GM12878 (cell line): ENCODE measurements at regions not wholly inside any gene's neighbourhood (a gene's known extent, or its start where the extent isn't known, plus 50 kb on each side); places are given as distances from the start of the nearest gene placed in this dataset.

Source experiments
- ATAC-seq: fragments of 200-7000 bp; cut with Tn5 transposase; 3 replicates; pipeline ENCODE4 v1.9.1; 2020; ENCODE audit warnings: mild to moderate bottlenecking, moderate library complexity
- BruUV-seq: library from RNA; stranded (reverse); fragments of 400-500 nt; replicated peaks from 2 replicates; lab custom pipeline; 2021; lab: Mats Ljungman, UMichigan
- CTCF ChIA-PET: fragments of 300-600 bp; sonication (Branson Sonifier 250); formaldehyde crosslinking; extraction: SDS; loops from one replicate; lab custom pipeline; 2021; ENCODE audit warnings: inconsistent platforms; lab: Yijun Ruan, JAX
- POLR2A ChIA-PET: fragments of 350-600 bp; formaldehyde crosslinking; extraction: SDS; loops from one replicate; lab custom pipeline; 2021; ENCODE audit warnings: inconsistent platforms; lab: Charles Lee
- RAD21 ChIA-PET: fragments of 300-600 bp; sonication (Branson Sonifier 250); formaldehyde crosslinking; loops from one replicate; lab custom pipeline; 2023; ENCODE audit warnings: antibody characterized with exemption; ENCODE audit not compliant: unreplicated experiment; lab: Charles Lee
- SMC1A ChIA-PET: fragments of 300-600 bp; sonication (Branson Sonifier 250); formaldehyde crosslinking; loops from one replicate; lab custom pipeline; 2023; ENCODE audit not compliant: unreplicated experiment, uncharacterized antibody; lab: Charles Lee
- DNase-seq: peaks from one replicate; pipeline ENCODE4 v3.0.0-alpha.2; 2011; ENCODE audit warnings: low read depth, low spot score
- FAIRE-seq: peaks from 3 replicates; lab custom pipeline; 2011; peaks lifted over from hg19 to GRCh38; lab: Jason Lieb, UNC
- H2AFZ ChIP-seq: 2 replicates; pipeline ENCODE4 v1.6.0; 2011; ENCODE audit warnings: low read depth, low read length, control low read depth; ENCODE audit not compliant: control insufficient read depth
- H3K27ac ChIP-seq: 2 replicates; pipeline ENCODE4 v1.5.1; 2011; ENCODE audit warnings: control low read depth; ENCODE audit not compliant: control insufficient read depth, insufficient read depth
- H3K27me3 ChIP-seq, 2 experiments: replicated peaks in 1 of 2; 2 replicates each; pipeline versions ENCODE4 v1.6.0 to v1.6.1; 2011; ENCODE audit warnings: low read length in 1 of 2; ENCODE audit not compliant: control insufficient read depth in 2 of 2, insufficient read depth in 2 of 2
- H3K36me3 ChIP-seq, 2 experiments: 2 replicates each; pipeline ENCODE4 v1.5.1; 2011; ENCODE audit warnings: low read length in 1 of 2; ENCODE audit not compliant: control insufficient read depth in 2 of 2, insufficient read depth in 2 of 2
- H3K4me1 ChIP-seq: 2 replicates; pipeline ENCODE4 v1.6.1; 2011; ENCODE audit warnings: mild to moderate bottlenecking, low read length, moderate library complexity, mixed read lengths; ENCODE audit not compliant: control insufficient read depth, insufficient read depth
- H3K4me2 ChIP-seq: 2 replicates; pipeline ENCODE4 v1.6.0; 2011; ENCODE audit warnings: control low read depth; ENCODE audit not compliant: control insufficient read depth, insufficient read depth
- H3K4me3 ChIP-seq: fragments of 200-600 bp; sonication (generic); 2 replicates; pipeline ENCODE4 v1.5.1; 2016
- H3K79me2 ChIP-seq: 2 replicates; pipeline ENCODE4 v1.6.0; 2011; ENCODE audit warnings: low read length; ENCODE audit not compliant: control insufficient read depth, insufficient read depth
- H3K9ac ChIP-seq: 2 replicates; pipeline ENCODE4 v1.8.0; 2011; ENCODE audit warnings: low read length, control low read depth, mixed read lengths; ENCODE audit not compliant: control insufficient read depth, insufficient read depth
- H3K9me3 ChIP-seq: replicated peaks from 3 replicates; pipeline ENCODE4 v1.5.1; 2011; ENCODE audit warnings: mild to moderate bottlenecking, low read length; ENCODE audit not compliant: control insufficient read depth, insufficient read depth
- H4K20me1 ChIP-seq: 2 replicates; pipeline ENCODE4 v1.6.0; 2011; ENCODE audit not compliant: control insufficient read depth, insufficient read depth
- CEBPZ ChIP-seq: fragments of 150-350 bp; IDR thresholded peaks from 2 replicates; pipeline ENCODE4 v1.6.1; 2016; ENCODE audit warnings: low read depth, low read length
- CHD4 ChIP-seq: fragments of 200-600 bp; sonication (generic); IDR thresholded peaks from 2 replicates; pipeline ENCODE4 v1.6.1; 2016; ENCODE audit warnings: mild to moderate bottlenecking
- CTCF ChIP-seq, 3 experiments: IDR thresholded peaks in 2 of 3; conservative IDR thresholded peaks in 1 of 3; 2 replicates each; pipeline ENCODE4 v1.5.1; 2011; ENCODE audit warnings: low read depth in 3 of 3, low read length in 3 of 3, mild to moderate bottlenecking in 3 of 3, control low read depth in 2 of 3, moderate library complexity in 2 of 3, inconsistent platforms in 1 of 3, mixed read lengths in 1 of 3; ENCODE audit not compliant: control insufficient read depth in 2 of 3, insufficient read depth in 1 of 3; ENCODE audit errors: extremely low read depth in 1 of 3
- HSF1 ChIP-seq: fragments of 150-350 bp; IDR thresholded peaks from 2 replicates; pipeline ENCODE4 v1.6.1; 2014; ENCODE audit warnings: mild to moderate bottlenecking, low read depth, low read length
- IKZF1 ChIP-seq: fragments of 450-650 bp; conservative IDR thresholded peaks from 2 replicates; pipeline ENCODE4 v1.6.1; 2017; ENCODE audit warnings: antibody characterized with exemption, mild to moderate bottlenecking
- NR2F1 ChIP-seq: fragments of 450-650 bp; conservative IDR thresholded peaks from 2 replicates; pipeline ENCODE4 v1.6.1; 2017; ENCODE audit warnings: mild to moderate bottlenecking
- WRNIP1 ChIP-seq: IDR thresholded peaks from 2 replicates; pipeline ENCODE4 v1.6.1; 2011; ENCODE audit warnings: low read depth, low read length, improper control_type of control experiment, borderline replicate concordance
- ZNF207 ChIP-seq: fragments of 450-650 bp; IDR thresholded peaks from 2 replicates; pipeline ENCODE4 v1.6.1; 2014; ENCODE audit warnings: antibody characterized with exemption, mild to moderate bottlenecking, borderline replicate concordance
- ZSCAN29 ChIP-seq: fragments of 450-650 bp; IDR thresholded peaks from 2 replicates; pipeline ENCODE4 v1.6.1; 2017; ENCODE audit warnings: mild to moderate bottlenecking, moderate library complexity
- WGBS: methylation state at CpG from one replicate; pipeline ENCODE4 v1.1.6; 2016; ENCODE audit warnings: low lambda C conversion rate; ENCODE audit not compliant: insufficient replicate concordance, insufficient coverage; ENCODE audit errors: missing lambda C conversion rate; 5-methylcytosine and 5-hydroxymethylcytosine counted together
- in situ Hi-C: fragments of 300-500 bp; cut with MboI; formaldehyde crosslinking; loops from 9 replicates; pipeline ENCODE4 v1.14.3; 2018; ENCODE audit warnings: mixed read lengths
- intact Hi-C: fragments of 100-400 bp; cut with micrococcal nuclease; formaldehyde crosslinking; loops from one replicate; pipeline ENCODE4 v1.14.2; 2022; ENCODE audit not compliant: unreplicated experiment

GRCh38 chr5:90294604-90295003 is 115.0 kb downstream of the CETN3 start:
- H4K20me1 ChIP-seq, result no peaks in the 10 kb centered on the region
- TF ChIP-seq CTCF (IDR thresholded peaks at IDR 0.05 in 2 of 3, conservative IDR thresholded peaks at IDR 0.05 in 1 of 3; ENCODE audit: control insufficient read depth in 2 of 3, extremely low read depth in 1 of 3, insufficient read depth in 1 of 3, low read depth in 3 of 3, low read length in 3 of 3), result peak in 1 of 3 experiments; percentile 20; a peak in 2 of 6 replicates
- TF ChIP-seq HSF1, result no peak
- no peak for TF ChIP-seq IKZF1
- WGBS, result 73% methylated on average over 5 of the region's 5 CpGs
- H3K36me3 ChIP-seq, result no peaks in the 10 kb centered on the region
- SMC1A ChIA-PET, result interaction anchor here (0.8 kb wide), 1 partner anchor 61 kb away, joined by 3 read pairs; no protein-coding TSS in a partner anchor
- FAIRE-seq, result no peak
- H3K4me1 ChIP-seq, result no peaks in the 10 kb centered on the region
- ATAC-seq, result peak; percentile 62
- intact Hi-C loops, result no loop called here
- no peaks in the 10 kb centered on the region for H3K79me2 ChIP-seq
- CTCF ChIA-PET, result no interaction called here
- in situ Hi-C loops, result no loop called here
- no peaks in the 10 kb centered on the region for H3K9me3 ChIP-seq
- RAD21 ChIA-PET, result no interaction called here
- no peak overlapping the region for H3K4me2 ChIP-seq
- no peaks in the 10 kb centered on the region for H3K27me3 ChIP-seq
- no peak for DNase-seq
- POLR2A ChIA-PET, result no interaction called here
- no peak overlapping the region for H3K4me3 ChIP-seq
- no peak overlapping the region for H2AFZ ChIP-seq
- no peak overlapping the region for H3K27ac ChIP-seq
- no peak overlapping the region for H3K9ac ChIP-seq
- no TSS peak for BruUV-seq

- H3K27me3 ChIP-seq, result no peaks in the 10 kb centered on the region
- WGBS, result 73% methylated on average over 2 of the region's 2 CpGs
- SMC1A ChIA-PET, result no interaction called here
- H2AFZ ChIP-seq, result no peak overlapping the region
- DNase-seq, result no peak
- no peaks in the 10 kb centered on the region for H3K4me1 ChIP-seq
- no peak for FAIRE-seq
- no peaks in the 10 kb centered on the region for H3K79me2 ChIP-seq
- POLR2A ChIA-PET, result no interaction called here
- no peak overlapping the region for H3K9ac ChIP-seq
- H3K9me3 ChIP-seq, result no peaks in the 10 kb centered on the region
- H3K27ac ChIP-seq, result no peak overlapping the region
- no TSS peak for BruUV-seq
- no peaks in the 10 kb centered on the region for H4K20me1 ChIP-seq
- ATAC-seq, result no peak
- no peaks in the 10 kb centered on the region for H3K36me3 ChIP-seq
- CTCF ChIA-PET, result no interaction called here
- intact Hi-C loops (no loop called here), in situ Hi-C loops (no loop called here)
- RAD21 ChIA-PET, result no interaction called here
- no peak overlapping the region for H3K4me3 ChIP-seq
- H3K4me2 ChIP-seq, result no peak overlapping the region
- no peak for TF ChIP-seq ZNF207
- no peak for TF ChIP-seq WRNIP1
- no peak for TF ChIP-seq NR2F1
- no peak for TF ChIP-seq CHD4
- TF ChIP-seq ZSCAN29, result no peak
- TF ChIP-seq CEBPZ, result no peak
- TF ChIP-seq HSF1, result no peak
These were observed 115.6 kb downstream of the CETN3 start for GRCh38 chr5:90293931-90294330.
